ENCODE measurements at regions not wholly inside any gene's neighbourhood (a gene's known extent, or its start where the extent isn't known, plus 50 kb on each side); places are given as distances from the start of the nearest gene placed in this dataset.

DNA sequence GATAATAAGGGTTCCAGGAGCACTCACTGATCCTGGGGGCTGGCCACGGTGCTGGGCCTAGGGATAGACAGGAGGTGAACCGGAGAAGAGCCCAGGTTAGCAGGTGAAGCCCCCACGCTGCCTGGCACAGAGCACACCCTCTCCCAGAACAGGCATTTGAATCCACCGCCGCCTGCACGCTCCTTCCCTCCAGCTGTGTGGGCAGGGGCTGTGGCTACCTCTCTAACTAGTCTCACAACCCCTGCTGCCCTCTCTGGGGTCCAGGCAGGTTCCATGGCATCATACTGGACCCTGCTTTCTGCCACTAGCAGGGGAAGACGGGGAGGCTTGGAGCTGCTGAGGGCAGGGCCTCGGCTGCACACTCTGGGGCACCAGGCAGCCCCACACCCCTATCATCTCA lies 358.0 kb downstream of the CTTN start:
- TF ChIP-seq CTCF (IDR thresholded peaks at IDR 0.05) = no peak
- TF ChIP-seq POLR2A (IDR thresholded peaks at IDR 0.05) = no peak
